ENCODE measurements at regions not wholly inside any gene's neighbourhood (a gene's known extent, or its start where the extent isn't known, plus 50 kb on each side); places are given as distances from the start of the nearest gene placed in this dataset.
"Not testable (repeated sequence)": the region's sequence is repeated elsewhere in the genome, so short reads cannot be mapped to it uniquely, and the experiment has no call there.

DNA sequence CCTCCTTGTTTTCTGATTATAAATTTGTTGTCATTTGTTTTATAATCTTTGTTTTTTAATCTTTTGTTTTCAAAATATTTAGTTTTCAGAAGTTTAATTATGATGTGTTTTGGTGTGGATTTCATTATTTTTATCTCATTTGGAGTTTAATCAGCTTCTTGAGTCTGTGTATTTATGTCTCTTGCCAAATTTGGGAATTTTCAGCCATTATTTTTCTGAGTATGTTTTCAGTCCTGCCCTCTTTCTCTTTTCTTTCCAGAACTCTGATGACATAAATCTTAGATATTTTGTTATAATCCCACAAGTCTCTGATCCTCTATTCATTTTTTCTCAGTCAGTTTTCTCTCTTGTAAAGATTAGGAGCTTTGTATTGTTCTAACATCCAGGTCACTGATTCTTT lies 89.8 kb downstream of the RHOU start:
- no peak for DNase-seq

DNA sequence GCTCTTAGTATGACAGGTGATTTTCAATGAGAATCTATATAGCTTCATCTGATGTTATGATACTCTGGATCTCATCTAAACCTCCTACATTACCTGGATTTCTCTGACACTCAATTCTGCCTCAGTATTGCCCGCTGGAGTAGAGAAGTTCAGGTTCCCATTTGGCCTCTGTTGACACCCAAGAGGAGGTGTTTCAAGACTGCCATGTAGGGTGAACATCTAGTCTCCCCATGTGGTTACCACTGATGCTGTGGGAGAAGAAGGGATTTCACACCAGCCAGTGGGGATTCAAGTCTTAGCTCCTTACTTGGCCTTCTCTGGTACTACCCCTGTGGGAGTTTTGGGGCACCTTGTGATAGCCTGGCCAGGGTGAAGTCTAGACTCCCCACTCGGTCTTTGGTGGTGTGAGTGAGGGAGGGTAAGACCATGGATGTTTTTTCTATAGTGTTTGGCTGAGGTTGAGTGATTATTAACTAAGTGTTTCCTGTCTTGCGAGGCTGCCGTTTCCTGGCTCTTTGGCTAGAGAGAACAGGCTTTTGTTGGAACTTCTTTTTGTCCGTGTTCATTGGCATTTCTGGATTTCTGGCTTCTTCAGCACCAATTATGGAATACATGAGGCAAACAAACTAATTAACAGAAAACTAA lies 90.7 kb downstream of the RHOU start:
- peak; percentile 18 for DNase-seq

DNA sequence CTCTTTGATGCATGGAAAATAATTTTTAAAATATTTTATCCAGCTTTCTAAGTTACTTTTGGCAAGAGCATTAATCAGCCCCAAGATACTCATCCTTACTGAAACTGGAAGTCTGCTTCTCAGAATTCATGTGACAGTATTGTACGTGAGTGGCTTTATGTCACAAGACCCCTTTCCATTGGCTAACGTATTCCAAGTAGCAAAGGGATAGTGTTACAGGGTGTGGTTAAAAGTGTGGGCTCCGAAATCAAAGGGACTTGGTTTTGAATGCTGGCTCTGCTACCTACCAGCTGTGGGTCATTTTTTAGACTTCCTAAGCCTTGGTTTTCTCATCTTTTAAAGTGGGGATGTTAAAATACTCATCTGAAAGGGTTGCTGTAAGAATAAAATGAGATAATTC lies 91.7 kb downstream of the RHOU start:
- DNase-seq: no peak

DNA sequence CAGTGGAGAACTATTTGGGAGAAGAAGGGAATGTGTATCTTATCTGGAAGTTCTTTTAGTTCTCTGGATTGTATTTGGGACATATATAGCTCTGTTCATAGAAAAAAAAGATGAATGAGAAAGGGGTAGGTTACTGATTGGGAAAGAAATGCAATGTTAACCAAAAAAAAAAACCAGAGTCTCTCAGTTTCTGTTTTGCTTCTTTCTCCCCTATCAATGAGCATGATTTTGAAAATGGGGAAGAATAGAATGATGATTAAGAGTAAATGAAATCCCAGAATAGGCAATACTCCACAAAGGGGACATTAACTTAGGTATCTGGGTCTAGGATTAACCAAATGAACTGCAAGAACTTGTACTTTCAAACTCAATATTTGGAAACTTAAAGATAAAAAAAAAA lies 92.9 kb downstream of the RHOU start:
- no peak for DNase-seq

DNA sequence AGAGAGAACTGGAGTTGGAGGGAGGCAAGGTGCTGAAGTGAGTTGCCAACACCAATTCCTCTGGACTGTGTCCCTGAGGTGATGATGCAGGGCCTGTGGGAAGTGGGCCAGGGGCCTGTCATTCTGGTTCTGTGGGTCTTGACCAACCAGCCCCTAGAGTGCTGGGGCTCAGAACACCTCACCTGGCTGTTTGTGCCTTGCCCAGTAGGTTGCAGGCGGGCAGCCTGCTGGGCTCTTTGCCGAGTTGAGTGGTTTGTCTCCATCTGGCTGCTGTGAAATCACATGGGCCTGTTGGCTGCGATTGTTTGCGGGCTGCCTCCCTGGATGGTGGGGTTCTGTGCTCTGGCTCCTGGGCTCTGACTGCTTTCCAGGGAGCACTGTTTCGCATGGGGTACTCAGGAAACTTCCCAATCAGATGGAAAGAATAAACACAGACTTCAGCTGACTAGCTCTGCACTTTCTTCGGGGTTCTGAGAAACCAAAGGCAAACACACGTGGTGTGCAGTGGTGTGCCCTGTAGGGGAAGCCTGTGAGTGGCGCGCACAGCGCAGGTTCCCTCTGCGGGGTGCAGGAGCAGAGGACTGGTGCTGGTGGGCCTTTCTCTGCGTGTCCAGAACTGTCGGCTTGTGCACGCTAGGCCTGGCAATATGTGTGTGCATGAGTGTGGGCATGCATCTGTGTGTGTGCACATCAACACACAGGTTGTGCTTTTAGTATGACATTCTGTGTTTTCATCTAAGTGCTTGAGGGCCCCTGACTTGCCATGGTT lies 95.1 kb downstream of the RHOU start:
- DNase-seq: no peak

DNA sequence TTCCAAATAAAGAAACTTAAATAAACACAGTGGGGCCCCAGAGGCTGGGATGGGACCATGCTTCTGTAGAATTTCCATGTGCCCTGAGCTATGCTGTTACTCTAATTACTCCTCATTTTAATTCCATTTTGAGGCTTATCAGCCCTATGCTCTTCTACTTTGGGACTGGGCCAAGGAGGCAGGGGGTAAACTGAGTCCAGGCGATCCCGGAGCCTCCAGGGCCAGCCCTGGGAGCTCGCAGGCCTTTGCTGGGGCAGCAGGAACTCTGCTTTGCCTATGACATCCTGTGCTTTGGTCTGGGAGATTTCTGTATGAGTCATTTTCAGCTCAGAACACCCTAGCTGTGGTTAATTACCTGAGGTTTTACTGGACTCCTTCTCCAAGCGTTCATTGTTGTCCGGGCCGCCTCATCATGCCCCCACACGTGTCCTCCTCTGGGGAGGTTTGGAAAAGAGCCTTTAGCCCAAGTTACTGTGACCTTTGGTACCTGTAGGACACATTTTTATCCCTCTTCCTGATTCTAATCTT lies 95.7 kb downstream of the RHOU start:
- no peak for DNase-seq

DNA sequence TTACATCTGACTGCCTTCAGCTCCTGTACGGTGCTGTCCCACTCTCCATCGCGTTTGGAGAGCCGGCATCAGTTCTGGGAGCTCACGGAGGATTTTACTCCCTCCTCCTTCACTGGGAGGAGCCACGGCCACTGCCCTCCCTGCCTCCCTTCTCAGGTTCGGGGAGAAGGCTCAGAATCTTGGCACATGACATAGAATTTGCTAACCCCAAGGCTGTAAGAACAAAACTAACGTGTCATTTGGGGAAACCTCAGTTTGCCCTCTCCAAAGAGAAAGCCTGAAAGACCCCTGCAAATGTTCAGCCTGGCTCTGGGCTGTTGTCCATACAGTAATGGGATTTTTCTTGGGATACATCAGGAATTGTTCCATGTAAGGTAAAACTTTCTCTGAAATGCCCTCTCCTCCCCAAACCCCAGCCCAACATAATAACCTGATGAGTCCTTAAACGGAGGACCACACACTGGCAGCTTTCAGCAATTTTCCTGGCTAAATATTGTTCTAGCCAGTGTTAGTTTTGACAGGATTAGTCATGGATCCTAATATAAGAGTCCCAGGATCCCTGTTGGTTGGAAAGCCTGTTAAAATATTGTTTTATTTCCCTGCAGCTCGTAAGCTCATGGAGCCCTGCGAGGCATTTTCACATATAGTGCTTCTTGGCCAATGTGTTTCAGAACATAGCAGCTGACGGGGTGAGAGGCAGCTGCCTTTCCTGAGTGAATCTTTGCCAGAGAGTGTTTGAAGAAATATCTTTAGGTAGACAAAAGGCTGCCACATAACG lies 98.8 kb downstream of the RHOU start:
- no peak for DNase-seq

DNA sequence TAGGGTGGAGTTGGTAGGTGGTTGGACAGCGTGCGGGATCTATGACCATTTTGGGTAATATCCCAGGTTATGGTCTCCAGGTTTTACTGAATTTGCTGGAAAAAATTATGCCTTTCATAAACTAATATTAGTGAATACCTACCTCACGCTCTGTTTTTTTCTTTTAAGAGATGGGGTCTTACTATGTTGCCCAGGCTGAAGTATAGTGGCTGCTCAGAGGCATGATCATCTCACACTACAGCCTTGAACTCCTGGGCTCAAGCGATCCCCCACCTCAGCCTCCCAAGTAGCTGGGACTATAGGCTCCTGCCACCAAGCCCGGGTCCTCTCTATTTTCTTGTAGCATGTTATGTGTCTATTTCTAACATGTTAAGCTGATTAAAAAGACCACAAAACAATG lies 100.2 kb downstream of the RHOU start:
- DNase-seq: no peak

DNA sequence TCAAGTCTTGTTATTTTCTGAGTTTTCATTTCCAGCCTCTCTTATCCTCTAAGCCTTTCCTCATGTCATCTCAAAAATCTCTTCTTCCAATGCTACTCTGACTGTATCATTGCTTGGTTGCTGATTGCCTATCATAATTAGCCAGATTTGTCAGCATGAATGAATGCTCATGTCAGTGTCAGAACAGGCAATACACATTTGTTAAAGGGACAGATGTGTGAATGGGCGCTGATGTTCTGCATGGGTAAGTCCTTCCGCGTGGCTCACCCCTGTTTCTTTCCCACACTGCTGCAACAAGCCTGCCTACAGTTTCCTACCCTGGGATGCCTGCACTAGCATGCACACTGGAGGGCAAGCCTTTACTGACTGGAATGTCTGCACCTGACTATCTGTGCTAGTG lies 100.6 kb downstream of the RHOU start:
- no peak for DNase-seq

DNA sequence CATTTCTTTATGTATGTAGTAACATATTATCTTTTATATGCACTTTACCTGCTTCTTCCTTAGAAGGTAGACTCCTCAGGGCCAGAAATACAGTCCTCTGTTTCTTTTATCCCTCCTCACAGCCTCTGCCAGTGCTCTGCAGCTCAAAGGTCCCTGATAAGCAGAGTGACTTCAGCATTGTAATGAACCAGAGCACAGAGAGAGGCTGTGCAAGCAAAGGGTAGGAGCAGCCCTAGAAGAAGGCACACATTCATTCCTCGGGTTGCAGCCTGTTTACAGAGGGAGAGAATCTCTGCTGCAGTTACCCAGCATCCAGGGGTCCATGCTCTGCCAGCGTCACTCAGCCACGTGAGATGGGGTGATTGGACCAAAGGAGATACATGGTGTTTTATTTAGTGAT lies 101.1 kb downstream of the RHOU start:
- DNase-seq: no peak

DNA sequence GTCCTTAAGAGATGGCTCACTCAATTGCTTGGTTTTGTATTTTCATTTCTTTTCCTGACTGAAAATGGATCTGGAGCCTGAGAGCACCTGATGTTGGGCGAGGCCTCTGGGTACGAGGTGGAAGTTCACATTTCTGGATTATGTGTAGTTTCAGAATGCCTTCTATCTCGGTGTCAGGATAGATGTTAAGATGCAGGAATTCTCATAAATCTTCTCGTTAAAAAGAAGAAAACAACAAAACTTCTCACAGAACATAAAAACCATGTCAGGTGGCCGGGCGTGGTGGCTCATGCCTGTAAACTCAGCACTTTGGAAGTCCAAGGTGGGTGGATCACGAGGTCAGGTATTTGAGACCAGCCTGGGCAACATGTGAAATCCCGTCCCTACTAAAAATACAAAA lies 101.8 kb downstream of the RHOU start:
- no peak for DNase-seq

DNA sequence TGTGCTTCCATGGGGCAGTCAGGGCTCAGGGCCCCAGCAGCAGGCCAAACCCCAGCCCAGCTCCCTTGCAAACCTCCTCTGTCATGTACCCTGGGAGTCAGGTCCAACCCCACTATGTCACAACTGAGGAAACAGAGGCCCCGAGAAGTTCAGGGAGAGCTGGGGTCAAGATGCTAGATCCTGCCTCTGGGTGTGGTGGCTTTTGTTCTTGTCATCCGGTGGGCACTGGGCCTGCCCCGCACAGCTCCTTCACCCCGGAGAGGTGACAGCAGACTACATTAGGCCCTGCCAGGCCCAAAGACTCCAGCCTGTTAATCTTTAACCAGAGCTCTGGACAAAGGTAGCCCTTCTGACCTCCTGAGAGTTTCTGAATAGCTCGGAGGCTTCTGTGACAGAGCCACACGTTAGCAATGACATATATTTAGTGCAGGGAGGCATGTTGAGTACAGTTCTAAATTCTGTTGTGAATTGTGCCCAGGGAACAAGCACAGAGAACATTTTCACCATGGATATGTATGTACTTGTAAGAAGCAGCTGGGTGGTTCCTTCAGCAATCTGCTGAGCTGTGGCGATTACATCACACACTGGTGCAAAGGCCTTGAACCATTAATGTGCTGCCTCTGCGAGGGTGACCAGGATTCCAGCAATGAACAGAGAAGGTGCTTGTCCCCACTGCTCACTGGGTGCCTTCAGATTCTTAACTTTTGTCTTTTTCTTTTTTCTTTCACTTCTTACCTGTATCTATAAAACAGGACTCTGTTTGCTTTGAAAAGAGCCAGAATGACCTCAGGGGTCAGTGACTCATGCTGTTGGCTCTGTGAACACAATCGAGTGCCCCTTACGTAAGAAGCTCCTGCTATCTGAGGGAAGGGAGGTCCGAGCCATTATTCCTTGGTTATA lies 102.8 kb downstream of the RHOU start:
- no peak for DNase-seq

DNA sequence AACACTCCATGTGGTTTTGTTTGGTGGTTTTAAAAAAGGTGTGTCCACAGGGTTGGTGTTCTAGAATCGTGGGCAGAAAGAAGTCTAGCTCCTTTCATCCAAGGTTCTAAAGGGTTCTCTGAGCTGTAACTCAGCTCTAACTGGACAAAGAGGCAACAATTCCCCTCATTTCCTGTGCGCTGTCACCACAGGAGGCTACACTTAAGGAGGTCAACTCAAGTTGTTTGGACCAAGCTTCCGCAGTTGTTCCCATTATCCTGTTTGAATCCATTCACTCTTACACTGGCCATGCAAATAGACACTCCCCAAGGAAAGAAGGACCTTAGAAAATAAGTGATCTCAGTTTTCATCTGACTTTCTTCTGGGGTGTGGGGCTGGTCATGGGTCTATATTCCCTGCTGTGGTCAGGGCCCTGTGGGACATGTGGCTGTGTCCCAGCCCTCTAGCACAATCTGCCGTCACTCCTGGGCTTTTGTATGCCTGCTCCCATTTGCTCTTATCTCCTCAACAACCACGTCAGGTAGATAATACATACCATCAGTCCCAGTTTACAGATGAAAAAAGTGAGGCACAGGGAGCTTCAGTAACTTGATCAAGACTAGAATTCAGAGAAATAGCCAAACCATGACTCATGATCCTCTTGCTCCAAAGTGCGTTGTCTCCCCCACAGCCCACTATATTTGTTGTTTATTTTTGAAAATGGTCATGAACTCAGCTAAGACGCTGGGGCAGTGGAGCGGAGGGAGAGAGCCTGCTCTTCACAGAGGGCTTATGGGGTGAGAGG lies 103.6 kb downstream of the RHOU start:
- DNase-seq: no peak

DNA sequence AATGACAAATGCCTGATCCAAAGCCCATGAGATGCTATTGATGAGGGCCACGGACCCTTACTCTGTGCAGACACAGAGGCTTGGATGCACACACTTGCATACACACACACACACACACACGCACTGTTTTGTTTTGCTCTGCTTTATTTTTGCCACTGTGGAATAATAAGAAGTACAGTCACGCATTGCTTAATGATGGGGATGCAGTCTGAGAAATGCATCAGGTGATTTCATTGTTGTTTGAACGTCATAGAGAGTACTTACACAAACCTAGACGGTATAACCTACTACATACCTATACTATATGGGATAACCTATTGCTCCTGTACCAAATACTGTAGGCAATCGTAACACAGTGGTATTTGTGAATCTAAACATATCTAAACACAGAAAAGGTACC lies 104.4 kb downstream of the RHOU start:
- no peak for DNase-seq

DNA sequence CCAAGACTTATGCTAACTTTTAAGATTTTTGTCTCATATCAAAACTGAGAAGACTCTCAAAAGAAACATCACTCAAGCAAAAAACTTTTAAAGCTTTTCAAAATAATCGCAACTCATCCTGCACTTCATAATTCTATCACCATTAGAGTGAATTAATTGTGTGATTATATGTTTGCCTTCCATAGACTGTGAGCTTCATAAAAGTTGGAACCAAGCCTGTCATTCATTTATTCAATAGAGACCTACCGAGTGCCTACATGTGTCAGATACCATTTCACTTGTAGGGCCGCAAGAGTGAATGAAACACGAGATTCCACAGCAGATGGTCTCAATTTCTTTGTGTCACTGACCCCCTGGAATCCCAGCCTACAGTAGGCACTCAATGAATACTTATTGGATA lies 106.4 kb downstream of the RHOU start:
- DNase-seq: no peak

DNA sequence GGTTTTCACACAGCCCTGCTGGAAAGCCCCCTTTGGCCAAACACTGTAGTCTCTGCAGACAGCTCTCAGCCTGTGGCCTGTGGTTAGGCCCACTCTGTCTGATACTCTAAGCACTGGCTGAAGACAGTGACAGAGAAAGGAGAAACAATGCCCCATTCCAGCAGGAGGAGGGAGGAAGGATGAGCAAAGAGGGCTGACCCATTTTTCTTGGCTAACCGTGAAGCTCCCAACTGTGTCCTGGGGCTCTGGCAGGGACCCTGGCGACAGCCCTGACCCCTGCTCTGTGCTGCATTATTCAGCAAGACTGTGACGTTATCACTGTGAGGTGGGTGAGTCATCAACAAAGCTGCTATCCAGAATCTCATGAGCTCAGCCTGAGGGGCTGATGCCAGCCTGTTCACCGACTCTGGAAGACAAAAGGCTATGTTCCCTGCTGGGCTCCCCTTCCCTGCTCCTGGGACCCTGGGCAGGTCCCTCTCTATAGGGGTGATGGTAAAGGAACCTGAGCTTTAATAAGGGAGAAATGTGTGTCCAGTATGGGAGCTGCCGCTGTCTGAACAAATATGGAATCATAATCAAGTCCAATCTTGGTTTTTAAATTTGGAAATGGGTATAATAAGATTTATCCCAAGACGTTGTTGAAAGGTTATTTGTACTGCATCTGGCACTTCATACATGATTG lies 107.0 kb downstream of the RHOU start:
- no peak for DNase-seq

DNA sequence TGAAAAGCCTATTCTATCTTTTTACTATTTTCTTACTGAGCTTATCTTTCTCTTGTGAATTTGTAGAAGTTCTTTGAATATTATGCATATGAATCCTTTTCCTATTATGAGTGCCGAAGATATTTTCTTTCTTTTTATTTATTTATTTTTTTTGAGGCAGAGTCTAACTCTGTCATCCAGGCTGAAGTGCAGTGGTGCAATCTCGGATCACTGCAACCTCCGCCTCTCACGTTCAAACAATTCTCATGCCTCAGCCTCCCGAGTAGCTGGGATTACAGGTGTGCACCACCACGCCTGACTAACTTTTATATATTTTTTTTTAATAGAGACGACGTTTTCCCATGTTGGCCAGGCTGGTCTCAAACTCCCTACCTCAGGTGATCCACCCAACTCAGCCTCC lies 109.8 kb downstream of the RHOU start:
- DNase-seq: no peak

DNA sequence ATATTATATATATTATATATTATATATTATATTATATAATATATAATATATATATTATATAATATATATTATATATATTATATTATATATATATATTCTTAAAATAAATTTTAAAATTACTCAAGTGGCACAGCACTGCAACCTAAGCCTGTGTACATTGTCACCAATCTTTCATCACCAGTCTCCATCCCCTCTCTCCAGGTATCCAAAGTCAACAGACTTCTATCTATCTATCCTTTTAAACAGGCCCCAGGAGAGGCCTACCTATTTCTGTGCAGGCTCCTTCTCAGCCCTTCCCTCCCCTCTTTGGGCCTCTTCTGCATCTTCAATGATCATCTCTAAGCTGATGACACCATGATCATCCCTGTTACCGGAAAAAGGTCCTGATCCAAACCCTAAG lies 111.7 kb downstream of the RHOU start:
- DNase-seq: no peak

DNA sequence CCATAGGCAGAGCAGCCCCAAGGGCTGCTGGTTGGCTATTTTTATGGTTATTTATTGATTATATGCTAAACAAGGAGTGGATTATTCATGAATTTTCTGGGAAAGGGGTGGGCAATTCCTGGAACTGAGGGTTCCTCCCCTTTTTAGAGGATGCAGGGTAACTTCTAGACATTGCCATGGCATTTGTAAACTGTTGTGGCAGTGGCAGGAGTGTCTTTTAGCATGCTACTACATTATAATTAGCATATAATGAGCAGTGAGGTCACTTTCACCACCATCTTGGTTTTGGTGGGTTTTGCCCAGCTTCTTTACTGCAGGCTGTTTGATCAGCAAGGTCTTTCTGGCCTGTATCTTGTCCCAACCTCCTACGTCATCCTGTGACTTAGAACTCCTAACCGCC lies 112.2 kb downstream of the RHOU start:
- not testable (repeated sequence) for DNase-seq

DNA sequence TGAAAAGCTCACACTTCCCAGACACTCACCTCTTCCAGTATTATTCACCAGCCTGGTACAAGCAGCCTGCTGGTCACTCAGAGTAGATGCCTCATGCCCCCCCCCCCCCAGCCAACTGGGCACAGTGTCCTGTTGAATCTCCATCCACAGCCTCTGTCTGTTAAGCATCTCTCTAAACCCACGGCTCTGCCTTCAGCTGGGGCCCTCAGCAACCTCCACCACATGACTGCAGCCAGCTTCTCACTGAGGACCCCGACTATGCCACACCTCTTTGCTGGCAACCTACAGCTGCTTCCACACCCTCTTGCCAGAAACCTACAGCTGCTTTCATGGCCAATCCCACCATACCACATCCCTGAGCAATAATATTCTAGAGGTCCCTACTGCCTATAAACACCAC lies 113.1 kb downstream of the RHOU start:
- no peak for DNase-seq

DNA sequence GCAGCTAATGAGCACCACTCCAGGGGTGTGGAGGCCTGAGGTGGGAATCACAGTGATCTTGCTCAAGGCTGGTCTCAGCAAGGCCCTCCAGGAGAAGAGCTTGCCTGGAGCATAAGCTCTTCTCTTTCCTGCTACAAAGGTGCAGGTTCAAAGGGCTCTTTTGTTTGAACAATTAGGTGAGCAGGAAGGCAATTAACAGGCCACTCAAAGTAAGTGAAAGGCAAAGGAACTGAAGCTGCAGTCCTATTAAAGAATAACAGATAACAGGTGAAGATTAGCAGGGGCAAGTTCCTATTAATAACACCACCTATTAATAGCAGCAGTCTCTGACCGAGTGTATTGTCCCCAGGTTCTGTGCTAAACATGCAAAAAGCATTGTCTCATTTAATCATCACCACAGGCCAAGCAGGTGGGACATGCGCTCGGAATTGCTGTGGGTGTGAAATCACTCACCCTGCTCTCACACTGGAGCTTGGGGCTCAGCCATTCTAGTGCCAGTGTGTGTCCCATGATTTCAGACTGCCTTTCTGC lies 113.8 kb downstream of the RHOU start:
- DNase-seq: no peak
